Progenitor cell of endocrine pancreas (in vitro differentiated cells): ENCODE measurements at regions not wholly inside any gene's neighbourhood (a gene's known extent, or its start where the extent isn't known, plus 50 kb on each side); places are given as distances from the start of the nearest gene placed in this dataset.

Source experiments
- DNase-seq: peaks from one replicate; pipeline ENCODE4 v3.0.0; 2021; ENCODE audit warnings: low spot score; ENCODE audit not compliant: unreplicated experiment
- H3K27ac Mint-ChIP-seq: 2 replicates; pipeline ENCODE4 v1.8.0; 2021; ENCODE audit warnings: mild to moderate bottlenecking, moderate library complexity, mixed read lengths
- H3K27me3 Mint-ChIP-seq: 2 replicates; pipeline ENCODE4 v1.8.0; 2021; ENCODE audit warnings: mixed read lengths
- H3K36me3 Mint-ChIP-seq: 2 replicates; pipeline ENCODE4 v1.8.0; 2022; ENCODE audit warnings: mixed read lengths; ENCODE audit not compliant: insufficient read depth
- H3K4me1 Mint-ChIP-seq: 2 replicates; pipeline ENCODE4 v1.8.0; 2021; ENCODE audit warnings: low read depth, mixed read lengths
- H3K4me3 Mint-ChIP-seq: 2 replicates; pipeline ENCODE4 v1.8.0; 2021; ENCODE audit warnings: low read depth, mild to moderate bottlenecking, moderate library complexity, mixed read lengths
- H3K9me3 Mint-ChIP-seq: 2 replicates; pipeline ENCODE4 v1.8.0; 2021; ENCODE audit warnings: low read depth, mixed read lengths
- TF ChIP-seq, protein P1 (sequence below): fragments of 200-600 bp; sonication (generic); IDR thresholded peaks from one replicate; pipeline ENCODE4 v1.5.0; 2021; ENCODE audit warnings: antibody characterized with exemption, mild to moderate bottlenecking; ENCODE audit not compliant: unreplicated experiment

DNA sequence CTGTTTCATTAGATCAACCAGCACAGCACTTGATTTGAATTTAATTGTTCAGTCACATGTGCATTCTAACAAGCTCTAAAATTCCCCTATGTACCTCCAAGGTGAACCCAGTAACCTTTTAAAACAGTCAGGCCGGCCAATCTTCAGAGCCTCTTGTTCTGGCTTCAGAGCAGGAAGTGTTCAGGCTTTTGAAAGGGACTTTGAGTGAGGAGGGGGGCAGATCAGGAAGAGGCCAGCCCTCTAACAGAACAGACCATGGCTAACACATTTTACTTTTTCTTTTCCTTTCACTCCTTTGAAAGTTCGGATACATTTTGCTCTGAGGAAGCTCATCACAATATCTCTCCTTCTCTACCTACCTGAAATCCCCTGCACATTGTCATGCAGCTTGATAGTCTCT, 390.3 kb downstream of the TBC1D4 start:
- Mint-ChIP-seq H3K27me3 (no peaks in the 10 kb centered on the region), H3K4me1 (peaks cover 9% of the 10 kb centered on the region), H3K4me3 (no peak overlapping the region), H3K9me3 (no peaks in the 10 kb centered on the region), H3K27ac (no peak overlapping the region), H3K36me3 (no peaks in the 10 kb centered on the region)
- DNase-seq: no peak
- TF ChIP-seq, protein P1, sequence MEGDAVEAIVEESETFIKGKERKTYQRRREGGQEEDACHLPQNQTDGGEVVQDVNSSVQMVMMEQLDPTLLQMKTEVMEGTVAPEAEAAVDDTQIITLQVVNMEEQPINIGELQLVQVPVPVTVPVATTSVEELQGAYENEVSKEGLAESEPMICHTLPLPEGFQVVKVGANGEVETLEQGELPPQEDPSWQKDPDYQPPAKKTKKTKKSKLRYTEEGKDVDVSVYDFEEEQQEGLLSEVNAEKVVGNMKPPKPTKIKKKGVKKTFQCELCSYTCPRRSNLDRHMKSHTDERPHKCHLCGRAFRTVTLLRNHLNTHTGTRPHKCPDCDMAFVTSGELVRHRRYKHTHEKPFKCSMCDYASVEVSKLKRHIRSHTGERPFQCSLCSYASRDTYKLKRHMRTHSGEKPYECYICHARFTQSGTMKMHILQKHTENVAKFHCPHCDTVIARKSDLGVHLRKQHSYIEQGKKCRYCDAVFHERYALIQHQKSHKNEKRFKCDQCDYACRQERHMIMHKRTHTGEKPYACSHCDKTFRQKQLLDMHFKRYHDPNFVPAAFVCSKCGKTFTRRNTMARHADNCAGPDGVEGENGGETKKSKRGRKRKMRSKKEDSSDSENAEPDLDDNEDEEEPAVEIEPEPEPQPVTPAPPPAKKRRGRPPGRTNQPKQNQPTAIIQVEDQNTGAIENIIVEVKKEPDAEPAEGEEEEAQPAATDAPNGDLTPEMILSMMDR: no peak

DNA sequence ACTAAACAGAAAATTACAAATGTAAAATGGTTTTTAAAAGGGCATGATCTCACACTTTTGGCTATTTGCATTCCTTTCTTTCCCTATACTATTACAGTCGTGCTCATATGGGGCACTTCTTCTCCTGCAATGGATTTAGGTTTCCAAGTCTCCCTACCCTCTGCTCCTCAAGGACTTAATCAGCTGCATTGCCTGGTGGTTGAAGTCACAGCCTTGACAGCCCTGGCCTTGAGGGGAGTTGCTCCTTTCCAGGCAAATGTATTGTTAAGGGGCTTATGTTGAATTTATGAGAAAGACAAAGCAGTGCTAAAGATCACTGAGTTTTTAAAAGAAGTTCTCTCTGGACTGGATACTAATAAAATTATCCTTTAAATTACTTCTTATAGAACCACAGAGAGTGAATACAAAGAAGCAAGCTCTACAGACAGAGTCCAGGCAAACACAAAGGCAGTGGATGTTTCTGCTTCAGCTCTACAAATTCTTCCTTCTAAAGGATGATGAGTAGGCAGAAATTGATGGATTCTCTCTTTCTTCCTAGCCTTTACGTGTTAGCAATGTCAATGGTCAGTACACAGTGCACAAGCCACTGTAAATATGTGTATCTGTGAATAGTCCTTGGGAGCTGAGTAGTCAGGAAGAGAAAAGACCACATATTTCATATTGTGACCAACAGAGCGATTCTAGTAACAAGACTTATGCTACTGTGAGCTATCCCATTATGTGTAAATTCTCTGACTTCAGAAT, 390.9 kb downstream of the TBC1D4 start:
- TF ChIP-seq, protein P1: no peak
- no peak overlapping the region for H3K27ac Mint-ChIP-seq

DNA sequence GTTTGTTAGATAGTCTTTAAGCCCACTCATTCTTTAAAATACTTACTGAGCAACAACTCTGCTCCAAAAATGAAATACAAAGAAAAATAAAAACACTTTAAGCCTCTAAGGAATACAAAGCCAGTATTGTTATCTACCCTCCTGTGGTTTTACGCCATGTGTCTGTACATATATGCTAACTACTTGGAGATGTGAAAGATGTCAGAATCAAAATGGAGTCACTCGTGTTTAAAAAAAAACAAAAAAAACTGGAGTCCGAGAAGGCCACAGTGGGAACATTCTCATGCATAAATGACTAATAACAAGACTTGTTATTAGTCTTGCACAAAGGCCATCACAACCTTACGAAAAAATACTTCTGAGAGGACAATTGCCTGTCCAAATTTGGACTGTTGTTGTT, 393.1 kb downstream of the TBC1D4 start:
- H3K27me3 Mint-ChIP-seq: no peaks in the 10 kb centered on the region
- H3K27ac Mint-ChIP-seq: no peak overlapping the region
- no peaks in the 10 kb centered on the region for H3K36me3 Mint-ChIP-seq
- H3K4me1 Mint-ChIP-seq: peaks cover 9% of the 10 kb centered on the region
- DNase-seq: no peak
- TF ChIP-seq, protein P1: no peak
- no peak overlapping the region for H3K4me3 Mint-ChIP-seq
- peaks cover 7% of the 10 kb centered on the region for H3K9me3 Mint-ChIP-seq

More for the DNA sequence above, 390.9 kb downstream of the TBC1D4 start:
- DNase-seq: no peak
- H3K4me1 Mint-ChIP-seq: peaks cover 9% of the 10 kb centered on the region
- no peak overlapping the region for H3K4me3 Mint-ChIP-seq
- H3K9me3 Mint-ChIP-seq: peaks cover 3% of the 10 kb centered on the region
- H3K36me3 Mint-ChIP-seq: no peaks in the 10 kb centered on the region
- no peaks in the 10 kb centered on the region for H3K27me3 Mint-ChIP-seq

DNA sequence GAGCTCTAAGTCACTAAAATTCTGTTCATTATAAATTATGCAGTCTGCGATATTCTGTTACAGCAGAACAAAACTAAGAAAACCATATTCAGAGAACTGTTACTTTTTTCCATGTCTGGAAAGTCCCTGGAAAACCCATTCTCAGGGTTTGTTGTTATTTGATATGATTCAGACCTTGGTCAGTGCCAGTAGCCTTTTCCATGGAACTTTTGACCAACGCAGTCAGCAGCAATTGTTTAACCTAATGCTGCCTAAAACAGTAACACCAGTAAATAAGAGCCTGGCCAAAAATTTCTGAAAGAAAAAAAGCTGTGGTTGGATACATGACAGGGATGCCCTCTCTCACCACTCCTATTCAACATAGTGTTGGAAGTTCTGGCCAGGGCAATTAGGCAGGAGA, 402.7 kb downstream of the TBC1D4 start:
- Mint-ChIP-seq H3K36me3 (no peaks in the 10 kb centered on the region), H3K9me3 (peaks cover 2% of the 10 kb centered on the region), H3K27me3 (peaks cover 5% of the 10 kb centered on the region), H3K4me3 (no peak overlapping the region), H3K27ac (no peak overlapping the region), H3K4me1 (peaks cover 26% of the 10 kb centered on the region)
- TF ChIP-seq, protein P1: no peak
- DNase-seq: no peak

DNA sequence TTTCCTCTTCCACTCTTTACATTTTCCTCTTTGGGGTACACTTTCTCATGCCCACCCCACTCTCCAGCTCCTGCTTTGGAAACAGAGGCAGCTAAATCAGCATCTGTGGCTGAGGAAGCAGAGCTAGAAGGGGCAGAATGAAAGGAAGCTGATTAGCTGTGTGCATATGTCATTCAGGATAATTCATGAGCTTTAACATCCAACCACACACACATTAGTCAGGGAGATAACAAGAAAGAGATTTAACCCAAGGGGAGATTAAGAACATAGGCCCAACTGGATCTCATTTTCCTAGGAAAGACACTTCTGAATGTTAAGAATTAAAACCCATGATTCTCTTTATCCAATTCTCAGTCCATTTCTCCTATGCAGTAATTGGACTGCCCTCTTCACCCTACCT, 405.5 kb downstream of the TBC1D4 start:
- Mint-ChIP-seq H3K27ac (no peak overlapping the region), H3K4me1 (peaks cover 30% of the 10 kb centered on the region), H3K9me3 (no peaks in the 10 kb centered on the region), H3K27me3 (peaks cover 5% of the 10 kb centered on the region), H3K36me3 (no peaks in the 10 kb centered on the region), H3K4me3 (no peak overlapping the region)
- TF ChIP-seq, protein P1: no peak
- DNase-seq: no peak
